Tongue (tissue), 2 donors: ENCODE measurements at regions not wholly inside any gene's neighbourhood (a gene's known extent, or its start where the extent isn't known, plus 50 kb on each side); places are given as distances from the start of the nearest gene placed in this dataset. TPM values are rescaled to one million over a fixed set of nuclear protein-coding genes. Genes with fewer than 3 reads are reported as not detected.
"Not testable (repeated sequence)": the region's sequence is repeated elsewhere in the genome, so short reads cannot be mapped to it uniquely, and the experiment has no call there.

Experiments used
- DNase-seq: peaks from one replicate; pipeline ENCODE4 v3.0.0-alpha.2; 2015
- small RNA-seq: library from RNA; depleted of rRNA; stranded (forward); fragments of <200 nt; gene quantifications from one replicate; pipeline ENCODE3, GENCODE V24; 2014; ENCODE audit warnings: low replicate concordance

- DNase-seq, result peak; percentile 37
These were observed 71.8 kb upstream of the TIAM2 start for GRCh38 chr6:154923199-154923869.

GRCh38 chr6:154925130-154925529 is 70.0 kb upstream of the TIAM2 start:
- DNase-seq, result no peak

- DNase-seq, result no peak
These were observed 68.7 kb upstream of the TIAM2 start for GRCh38 chr6:154926366-154926765.

- peak; percentile 90 for DNase-seq
These were observed 66.7 kb upstream of the TIAM2 start for GRCh38 chr6:154928325-154928922.

- DNase-seq, result no peak
These were observed 64.7 kb upstream of the TIAM2 start for GRCh38 chr6:154930451-154930851.

- peak; percentile 47 for DNase-seq
These were observed 63.2 kb upstream of the TIAM2 start for GRCh38 chr6:154931711-154932424.

- DNase-seq, result peak; percentile 86
These were observed 62.5 kb upstream of the TIAM2 start for GRCh38 chr6:154932515-154933027.

- DNase-seq, result peak; percentile 23
These were observed 61.8 kb upstream of the TIAM2 start for GRCh38 chr6:154933181-154933827.

- peak; percentile 66 for DNase-seq
These were observed 57.6 kb upstream of the TIAM2 start for GRCh38 chr6:154937306-154938220.

GRCh38 chr6:154938221-154938580 is 56.9 kb upstream of the TIAM2 start:
- DNase-seq, result no peak

GRCh38 chr6:154938727-154939285 is 56.3 kb upstream of the TIAM2 start:
- not testable (repeated sequence) for DNase-seq

GRCh38 chr6:154942770-154943169 is 52.3 kb upstream of the TIAM2 start:
- no peak for DNase-seq

- DNase-seq, result no peak
These were observed 49.7 kb upstream of the TIAM2 start for GRCh38 chr6:154945271-154945890.

Small RNA genes in the stretch of these regions (small RNA-seq; reads per million reads assigned to genes)
- not detected for gene RF00096
